HG03039 (cell line): ENCODE measurements at regions not wholly inside any gene's neighbourhood (a gene's known extent, or its start where the extent isn't known, plus 50 kb on each side); places are given as distances from the start of the nearest gene placed in this dataset.
"Not testable (repeated sequence)": the region's sequence is repeated elsewhere in the genome, so short reads cannot be mapped to it uniquely, and the experiment has no call there.

Source experiments
- ATAC-seq: cut with Tn5 transposase; IDR thresholded peaks from one replicate; pipeline ENCODE4 v1.9.1; 2021; ENCODE audit warnings: mild to moderate bottlenecking, moderate library complexity; ENCODE audit not compliant: unreplicated experiment

GRCh38 chr5:114957384-114957783, 212.3 kb downstream of the TRIM36 start:
- ATAC-seq = no peak

GRCh38 chr5:114953565-114953964, 216.1 kb downstream of the TRIM36 start:
- no peak for ATAC-seq

DNA sequence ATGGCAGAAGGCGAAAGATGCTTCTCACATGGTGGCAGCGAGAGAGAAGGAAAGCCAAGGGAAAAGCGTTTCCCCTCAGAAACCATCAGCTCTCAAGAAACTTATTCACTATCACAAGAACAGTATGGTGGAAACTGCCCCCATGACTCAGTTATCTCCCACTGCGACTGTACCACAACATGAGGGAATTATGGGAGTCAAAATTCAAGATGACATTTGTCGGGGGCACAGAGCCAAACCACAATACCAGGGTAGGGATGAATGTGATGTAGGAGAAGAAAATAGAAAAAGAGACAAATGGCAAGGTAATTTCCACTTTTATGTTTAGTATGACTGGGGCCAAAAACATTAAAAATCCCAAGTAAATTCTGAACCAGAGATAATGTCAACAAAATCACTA, 216.8 kb downstream of the TRIM36 start:
- no peak for ATAC-seq

- no peak for ATAC-seq
Measured at GRCh38 chr5:114949756-114950155, 220.0 kb downstream of the TRIM36 start.

DNA sequence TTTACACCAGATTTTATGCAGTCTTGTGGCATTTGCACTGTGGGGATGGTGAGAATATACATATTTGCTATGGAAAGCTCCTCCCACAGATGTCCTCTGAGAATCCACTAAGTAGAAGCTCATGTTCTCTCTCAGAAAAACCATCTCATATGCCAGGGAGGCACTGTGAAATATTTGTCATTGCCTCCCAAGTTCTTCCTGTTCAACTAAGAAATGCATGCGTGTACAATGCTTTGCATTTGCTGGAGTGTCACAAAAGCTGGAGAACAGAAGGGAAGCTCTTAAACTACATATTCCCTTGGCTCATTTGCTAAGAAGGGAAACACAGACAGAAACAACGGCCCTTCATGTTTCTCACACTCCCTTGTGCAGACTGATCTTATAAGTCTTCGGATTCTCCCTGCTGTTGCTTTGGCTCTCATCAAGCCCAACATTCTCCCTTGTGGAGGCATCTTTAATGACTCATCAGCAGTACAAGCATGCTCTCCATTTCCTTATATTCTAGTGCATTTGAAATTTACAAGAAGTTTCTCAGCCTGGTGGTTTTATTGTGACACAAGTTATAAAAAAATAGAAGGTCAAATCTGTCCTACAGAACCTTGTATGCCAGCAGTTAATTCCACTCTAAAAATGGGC, 220.6 kb downstream of the TRIM36 start:
- ATAC-seq = no peak

DNA sequence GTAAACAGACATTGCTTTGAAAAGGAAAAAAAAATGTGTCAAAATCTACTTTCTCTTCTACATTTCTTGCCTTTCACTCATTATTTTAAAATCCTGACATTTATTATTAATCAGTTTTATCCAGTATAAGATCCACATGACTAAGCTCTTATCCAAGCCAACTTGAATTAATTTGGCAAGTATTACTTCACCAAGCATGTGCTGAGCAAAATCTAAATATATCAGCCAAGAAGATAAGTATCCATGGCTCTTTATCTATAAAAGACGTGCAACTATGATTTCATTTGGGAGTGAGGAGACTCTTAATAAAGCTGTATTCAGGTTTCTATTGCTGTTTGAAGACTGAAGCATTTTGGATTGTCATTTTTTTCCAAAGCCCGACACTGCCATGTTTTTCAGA, 221.3 kb downstream of the TRIM36 start:
- ATAC-seq = no peak

DNA sequence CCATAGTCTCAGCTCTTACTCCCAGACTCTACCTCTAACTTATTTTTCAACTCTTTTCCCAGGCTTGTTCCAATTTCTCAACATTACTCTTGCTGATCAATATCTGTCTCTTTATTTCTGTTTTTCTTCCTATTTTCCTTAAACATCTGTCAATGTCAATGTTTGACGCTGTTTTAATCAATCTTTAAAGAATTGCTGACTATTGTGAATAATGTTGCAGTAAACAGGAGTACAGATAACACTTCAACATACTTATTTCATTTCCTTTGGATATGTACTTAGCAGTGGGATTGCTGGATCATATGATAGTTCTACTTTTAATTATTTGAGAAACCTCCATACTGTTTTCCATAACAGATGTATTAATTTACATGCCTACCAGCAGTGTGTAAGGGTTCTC, 229.0 kb downstream of the TRIM36 start:
- ATAC-seq = no peak

DNA sequence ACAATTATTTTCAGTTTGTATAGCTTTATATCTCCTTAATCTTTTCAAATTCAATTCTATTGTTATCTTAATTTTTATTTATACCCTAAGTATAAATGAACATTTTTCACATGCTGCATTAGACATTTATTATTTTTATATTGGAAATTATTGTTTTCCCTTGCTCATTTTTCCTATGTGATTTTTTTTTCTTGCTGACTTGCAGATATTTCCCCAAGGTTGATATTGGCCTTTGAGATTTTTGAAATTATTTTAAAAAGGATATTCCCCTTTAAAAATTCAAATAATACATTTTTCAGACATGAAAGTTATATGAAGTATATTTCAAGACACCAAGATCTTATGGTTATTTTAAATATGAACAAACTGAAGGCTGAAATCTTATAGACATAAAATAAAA, 234.2 kb downstream of the TRIM36 start:
- ATAC-seq = no peak

DNA sequence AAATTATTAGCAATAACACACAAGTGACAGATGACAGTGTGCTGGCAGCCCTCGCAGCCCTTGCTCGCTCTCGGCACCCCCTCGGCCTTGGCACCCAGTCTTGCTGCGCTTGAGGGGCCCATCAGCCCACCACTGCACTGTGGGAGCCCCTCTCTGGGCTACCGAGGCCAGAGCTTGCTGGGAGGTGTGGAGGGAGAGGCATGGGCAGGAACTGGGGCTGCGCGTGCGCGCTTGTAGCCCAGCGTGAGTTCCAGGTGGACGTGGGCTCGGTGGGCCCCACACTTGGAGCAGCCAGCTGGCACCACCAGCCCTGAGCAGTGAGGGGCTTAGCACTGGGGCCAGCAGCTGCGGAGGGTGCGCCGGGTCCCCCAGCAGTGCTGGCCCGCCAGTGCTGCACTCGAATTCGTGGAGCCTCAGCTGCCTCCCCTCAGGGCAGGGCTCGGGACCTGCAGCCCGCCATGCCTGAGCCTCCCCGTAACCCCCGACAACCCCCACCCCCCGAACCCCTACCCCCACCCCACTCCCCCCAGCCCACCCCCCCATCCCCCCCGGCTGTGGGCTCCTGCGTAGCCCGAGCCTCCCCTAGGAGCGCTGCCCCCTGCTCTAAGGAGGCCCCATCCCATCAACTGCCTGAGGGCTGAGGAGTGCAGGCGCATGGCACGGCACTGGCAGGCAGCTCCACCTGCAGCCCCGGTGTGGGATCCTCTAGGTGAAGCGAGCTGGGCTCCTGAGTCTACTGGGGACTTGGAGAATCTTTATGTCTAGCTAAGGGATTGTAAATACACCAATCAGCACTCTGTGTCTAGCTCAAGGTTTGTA, 240.9 kb downstream of the TRIM36 start:
- ATAC-seq = no peak

GRCh38 chr5:114924769-114925168, 244.9 kb downstream of the TRIM36 start:
- ATAC-seq = no peak

DNA sequence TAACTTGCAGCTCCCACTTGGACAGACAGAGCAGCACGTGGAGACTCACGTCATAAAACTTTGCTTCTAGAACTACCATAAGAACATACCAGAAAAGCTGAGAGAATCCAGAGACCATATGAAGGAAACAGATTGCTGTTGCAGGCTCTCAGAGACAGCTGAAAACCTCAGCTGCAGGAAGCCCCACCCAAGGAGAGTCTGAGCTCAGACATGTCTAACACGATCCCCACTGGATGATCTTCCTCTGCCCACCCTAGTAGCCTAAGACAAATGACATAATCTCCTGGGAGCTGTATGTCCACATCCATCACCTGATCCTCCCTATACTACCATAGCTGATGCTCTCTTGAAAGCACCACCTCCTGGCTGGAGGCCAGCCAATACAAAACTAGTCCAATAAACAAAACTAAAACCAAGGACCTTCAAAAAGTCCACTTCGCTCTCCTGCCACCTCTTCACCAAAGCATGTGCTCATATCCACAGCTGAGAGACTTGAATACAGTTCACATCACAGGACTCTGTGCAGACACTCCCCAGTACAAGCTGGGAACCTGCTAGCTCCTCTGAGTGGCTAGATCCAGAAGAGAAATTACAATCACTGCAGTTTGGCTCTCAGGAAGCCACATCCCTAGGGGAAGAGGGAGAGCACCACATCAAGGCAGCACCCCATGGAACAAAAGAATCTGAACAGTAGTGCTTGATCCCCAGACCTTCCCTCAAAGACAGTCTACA, 257.4 kb downstream of the TRIM36 start:
- no peak for ATAC-seq

GRCh38 chr5:114910727-114911126, 259.0 kb downstream of the TRIM36 start:
- ATAC-seq = no peak

DNA sequence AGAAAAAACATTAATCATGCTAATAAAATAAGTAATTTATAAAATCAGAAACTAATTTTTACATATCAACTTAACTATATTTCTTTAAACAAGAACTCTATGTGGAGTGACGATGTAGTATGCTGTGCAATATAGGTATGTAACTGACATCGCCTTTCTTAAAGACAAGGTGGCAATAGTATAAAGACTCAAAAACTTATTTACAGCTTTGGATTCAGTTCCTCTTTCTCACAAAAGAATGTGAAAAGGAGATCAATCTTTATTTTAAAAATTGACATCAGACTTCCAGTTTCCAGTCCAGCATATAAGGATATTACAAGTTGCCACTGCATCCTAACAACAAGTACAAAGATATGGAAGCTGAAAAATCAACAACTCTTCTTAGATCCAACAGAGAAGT, 260.3 kb downstream of the TRIM36 start:
- ATAC-seq = no peak

DNA sequence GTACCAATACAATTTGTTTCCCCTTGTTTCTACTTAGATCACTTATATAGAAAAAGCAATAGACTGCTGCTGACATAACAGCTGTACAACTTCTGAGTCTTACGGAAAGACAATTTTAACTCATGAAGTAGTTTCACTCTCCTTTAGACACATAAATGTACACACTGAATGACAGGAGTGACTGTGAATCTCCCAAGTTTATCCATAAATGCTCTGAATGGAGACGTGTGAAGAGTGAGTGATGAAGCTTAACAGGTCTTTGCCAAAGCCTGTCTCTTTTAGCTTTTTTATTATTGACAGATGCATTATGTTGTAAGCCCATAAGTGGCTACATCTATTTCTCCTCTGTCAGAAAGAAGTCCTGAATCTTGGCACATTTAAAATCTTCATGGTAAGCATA, 265.9 kb downstream of the TRIM36 start:
- no peak for ATAC-seq

GRCh38 chr5:114898602-114899001, 271.1 kb downstream of the TRIM36 start:
- ATAC-seq = no peak

- ATAC-seq = no peak
Measured at GRCh38 chr5:114883675-114884074, 286.0 kb downstream of the TRIM36 start.

GRCh38 chr5:114859438-114859735, 310.3 kb downstream of the TRIM36 start:
- no peak for ATAC-seq

GRCh38 chr5:114858665-114859437, 310.9 kb downstream of the TRIM36 start:
- ATAC-seq = no peak

DNA sequence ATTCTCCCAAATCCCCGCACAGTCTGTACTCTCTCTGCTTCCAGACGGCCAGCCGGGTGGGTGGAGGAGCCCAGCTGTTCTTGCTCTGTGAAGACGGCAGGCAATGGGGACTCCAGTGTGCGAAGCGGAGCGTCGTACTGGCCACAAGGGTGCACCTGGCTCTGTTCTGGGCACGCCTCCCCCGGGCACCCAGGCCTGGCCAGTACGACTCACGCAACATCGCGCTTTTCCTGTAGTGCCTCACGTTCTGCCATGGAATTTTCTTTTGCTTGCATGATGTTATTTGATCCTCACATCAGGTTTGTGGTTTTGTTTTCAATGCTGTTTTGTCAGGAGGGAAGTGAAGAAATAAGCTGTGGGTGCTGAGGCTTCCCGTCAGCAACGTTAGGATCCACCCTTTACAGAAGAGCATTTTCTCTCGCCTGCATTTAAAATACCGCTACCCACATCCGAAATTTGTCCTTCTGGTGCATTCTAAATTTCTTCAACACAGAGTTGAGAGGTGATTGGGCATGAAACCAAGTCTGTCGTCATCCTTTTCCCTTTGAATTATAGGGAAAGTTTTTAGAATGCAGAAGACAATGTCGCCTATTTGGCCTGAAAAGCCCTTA, 311.7 kb downstream of the TRIM36 start:
- no peak for ATAC-seq

GRCh38 chr5:114844711-114845110, 325.0 kb downstream of the TRIM36 start:
- ATAC-seq = not testable (repeated sequence)

- no peak for ATAC-seq
Measured at GRCh38 chr5:114839360-114839759, 330.3 kb downstream of the TRIM36 start.
